ENCODE measurements at regions not wholly inside any gene's neighbourhood (a gene's known extent, or its start where the extent isn't known, plus 50 kb on each side); places are given as distances from the start of the nearest gene placed in this dataset.

DNA sequence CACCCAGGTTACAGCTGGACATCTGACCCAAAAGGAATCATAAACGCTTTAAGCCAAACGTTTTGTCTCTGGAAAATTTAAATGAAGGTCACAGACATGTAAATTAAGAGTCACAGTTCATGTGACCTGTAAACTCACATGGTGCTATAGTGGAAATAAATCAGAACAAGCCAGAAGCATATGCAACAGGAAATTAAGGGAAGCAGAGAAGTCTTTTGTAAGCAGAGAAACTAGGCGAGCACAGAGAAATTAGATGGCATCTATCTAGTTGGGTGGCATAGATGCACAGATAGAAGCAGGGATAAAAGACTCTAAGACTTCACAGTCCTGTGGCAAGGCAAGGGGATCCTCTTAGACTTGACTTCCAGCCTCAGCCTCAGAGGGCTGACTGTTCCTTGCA, 264.8 kb downstream of the GASK1B start:
- no peaks in the 10 kb centered on the region for H3K9me3 Mint-ChIP-seq (ENCODE audit: low read depth, unreplicated experiment)
- no peak for DNase-seq
- no peaks in the 10 kb centered on the region for H3K27me3 Mint-ChIP-seq (ENCODE audit: unreplicated experiment)
- intact Hi-C loops (cut with micrococcal nuclease; ENCODE audit: unreplicated experiment), result no loop called here
- no peaks in the 10 kb centered on the region for H3K36me3 Mint-ChIP-seq (ENCODE audit: insufficient read depth, unreplicated experiment)
- no peak overlapping the region for H3K4me3 Mint-ChIP-seq (ENCODE audit: low read depth, unreplicated experiment)
- TF ChIP-seq, protein P1, sequence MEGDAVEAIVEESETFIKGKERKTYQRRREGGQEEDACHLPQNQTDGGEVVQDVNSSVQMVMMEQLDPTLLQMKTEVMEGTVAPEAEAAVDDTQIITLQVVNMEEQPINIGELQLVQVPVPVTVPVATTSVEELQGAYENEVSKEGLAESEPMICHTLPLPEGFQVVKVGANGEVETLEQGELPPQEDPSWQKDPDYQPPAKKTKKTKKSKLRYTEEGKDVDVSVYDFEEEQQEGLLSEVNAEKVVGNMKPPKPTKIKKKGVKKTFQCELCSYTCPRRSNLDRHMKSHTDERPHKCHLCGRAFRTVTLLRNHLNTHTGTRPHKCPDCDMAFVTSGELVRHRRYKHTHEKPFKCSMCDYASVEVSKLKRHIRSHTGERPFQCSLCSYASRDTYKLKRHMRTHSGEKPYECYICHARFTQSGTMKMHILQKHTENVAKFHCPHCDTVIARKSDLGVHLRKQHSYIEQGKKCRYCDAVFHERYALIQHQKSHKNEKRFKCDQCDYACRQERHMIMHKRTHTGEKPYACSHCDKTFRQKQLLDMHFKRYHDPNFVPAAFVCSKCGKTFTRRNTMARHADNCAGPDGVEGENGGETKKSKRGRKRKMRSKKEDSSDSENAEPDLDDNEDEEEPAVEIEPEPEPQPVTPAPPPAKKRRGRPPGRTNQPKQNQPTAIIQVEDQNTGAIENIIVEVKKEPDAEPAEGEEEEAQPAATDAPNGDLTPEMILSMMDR (IDR thresholded peaks at IDR 0.05; ENCODE audit: unreplicated experiment), result no peak
- CTCF ChIA-PET, result no interaction called here
- H3K4me1 Mint-ChIP-seq (ENCODE audit: low read depth, unreplicated experiment), result no peaks in the 10 kb centered on the region
- BruUV-seq (replicated peaks), result no TSS peak
- H3K27ac Mint-ChIP-seq (ENCODE audit: unreplicated experiment), result no peak overlapping the region

DNA sequence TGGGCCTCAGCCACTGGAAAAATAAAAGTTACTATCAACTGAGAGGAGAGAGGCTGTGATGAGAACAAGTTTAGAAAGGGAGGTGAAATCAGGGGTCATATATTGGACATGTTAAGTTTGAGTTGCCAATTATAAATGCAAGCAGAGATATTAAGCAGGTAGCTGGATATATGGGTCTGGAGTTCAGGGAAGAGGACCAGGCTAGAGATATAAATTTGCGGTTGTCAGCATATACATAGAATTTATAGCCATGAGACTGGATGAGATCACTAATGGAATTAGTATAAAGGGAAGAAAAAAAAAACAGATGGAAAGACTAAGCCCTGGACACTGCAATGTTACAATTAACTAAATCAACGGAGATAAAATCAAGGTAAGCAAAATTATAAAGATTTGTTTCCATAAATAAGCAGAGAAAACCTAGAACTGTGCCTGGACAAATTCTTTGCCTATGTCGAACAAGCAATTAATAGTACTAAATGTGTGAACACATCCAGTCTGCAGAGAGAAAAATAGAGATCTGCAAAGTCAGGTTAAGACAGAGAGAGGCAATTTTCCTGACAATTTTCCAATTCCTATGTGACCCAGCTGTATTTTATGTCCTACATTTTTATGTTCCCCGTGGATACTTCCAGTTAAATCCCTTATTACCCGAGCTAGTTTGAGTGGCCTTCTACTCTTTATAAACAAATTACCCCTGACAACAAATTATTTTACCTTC, 265.4 kb downstream of the GASK1B start:
- TF ChIP-seq, protein P1 (IDR thresholded peaks at IDR 0.05; ENCODE audit: unreplicated experiment), result no peak
- H3K27me3 Mint-ChIP-seq (ENCODE audit: unreplicated experiment), result no peaks in the 10 kb centered on the region
- no peak for DNase-seq
- CTCF ChIA-PET, result no interaction called here
- no TSS peak for BruUV-seq (replicated peaks)
- no peak overlapping the region for H3K27ac Mint-ChIP-seq (ENCODE audit: unreplicated experiment)
- no peaks in the 10 kb centered on the region for H3K36me3 Mint-ChIP-seq (ENCODE audit: insufficient read depth, unreplicated experiment)
- H3K4me1 Mint-ChIP-seq (ENCODE audit: low read depth, unreplicated experiment), result no peaks in the 10 kb centered on the region
- no peaks in the 10 kb centered on the region for H3K9me3 Mint-ChIP-seq (ENCODE audit: low read depth, unreplicated experiment)
- H3K4me3 Mint-ChIP-seq (ENCODE audit: low read depth, unreplicated experiment), result no peak overlapping the region
- intact Hi-C loops (cut with micrococcal nuclease; ENCODE audit: unreplicated experiment), result no loop called here

DNA sequence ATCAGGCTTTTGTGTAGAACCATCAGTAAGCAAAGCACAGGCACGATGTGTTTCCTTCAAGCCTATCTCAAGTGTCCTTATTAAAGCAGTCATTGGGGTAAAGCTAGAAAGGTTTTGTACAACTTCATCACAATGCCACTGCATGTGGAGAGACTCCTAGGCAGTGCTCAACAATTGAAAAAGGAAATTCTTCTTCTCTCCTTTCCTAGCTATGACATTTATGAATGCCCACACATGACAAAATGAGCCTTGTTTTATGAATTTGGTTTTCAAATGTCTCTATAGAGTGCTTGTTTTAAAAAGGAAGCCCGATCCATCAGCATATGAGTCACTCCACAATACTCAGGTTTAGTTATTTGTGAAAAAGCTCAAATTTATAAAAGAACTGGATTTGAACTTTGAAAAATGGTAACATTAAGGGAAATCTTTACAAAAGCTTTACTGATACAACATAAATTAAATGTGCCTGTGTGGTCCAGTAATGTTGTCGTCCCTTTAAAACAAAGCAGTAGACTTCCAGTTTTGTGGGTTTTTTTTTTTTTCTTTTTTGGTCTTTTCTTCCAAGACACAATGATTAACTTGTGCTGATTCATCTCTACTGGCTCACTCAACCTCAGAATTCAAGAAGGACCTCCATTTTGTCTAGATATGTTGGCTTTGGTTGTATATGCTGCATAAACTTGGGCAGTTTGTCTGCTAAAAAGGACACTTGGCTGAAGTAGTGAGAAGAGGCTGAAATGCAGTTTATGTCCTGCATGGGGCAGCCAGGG, 273.8 kb downstream of the GASK1B start:
- intact Hi-C loops (cut with micrococcal nuclease; ENCODE audit: unreplicated experiment), result no loop called here
- Mint-ChIP-seq H3K9me3 (ENCODE audit: low read depth, unreplicated experiment) (no peaks in the 10 kb centered on the region), H3K4me1 (ENCODE audit: low read depth, unreplicated experiment) (no peaks in the 10 kb centered on the region), H3K27me3 (ENCODE audit: unreplicated experiment) (no peaks in the 10 kb centered on the region), H3K4me3 (ENCODE audit: low read depth, unreplicated experiment) (no peak overlapping the region), H3K36me3 (ENCODE audit: insufficient read depth, unreplicated experiment) (no peaks in the 10 kb centered on the region), H3K27ac (ENCODE audit: unreplicated experiment) (no peak overlapping the region)
- BruUV-seq (replicated peaks), result no TSS peak
- TF ChIP-seq, protein P1 (IDR thresholded peaks at IDR 0.05; ENCODE audit: unreplicated experiment), result no peak
- DNase-seq, result no peak
- CTCF ChIA-PET, result interaction anchor here (0.7 kb wide), 2 partner anchors 28 to 1567 kb away, joined by 3 to 4 read pairs; no protein-coding TSS in a partner anchor

DNA sequence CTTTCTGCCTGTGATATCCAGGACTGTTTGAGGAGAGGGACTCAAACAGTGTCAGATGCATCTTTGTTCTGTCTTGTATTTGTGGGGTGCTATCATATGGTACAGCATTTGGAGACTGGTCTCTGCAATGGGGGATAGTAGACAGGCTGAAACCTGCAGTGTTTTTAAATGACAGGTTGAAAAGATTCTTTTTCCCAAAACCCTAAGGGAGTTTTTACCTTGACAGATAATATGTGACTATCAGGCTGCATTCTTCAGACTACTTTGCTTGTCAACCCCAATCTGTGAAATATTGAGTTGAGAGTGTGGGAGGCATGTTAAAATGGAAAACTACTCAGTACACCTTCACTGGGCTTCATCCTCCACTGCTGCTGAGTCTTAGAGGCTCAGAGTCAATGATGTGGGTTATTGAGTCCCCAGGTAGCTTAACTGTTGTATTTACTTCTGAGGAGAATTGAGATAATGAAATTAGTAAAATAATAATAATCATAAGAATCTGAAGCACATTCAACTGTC, 274.9 kb downstream of the GASK1B start:
- Mint-ChIP-seq H3K9me3 (ENCODE audit: low read depth, unreplicated experiment) (no peaks in the 10 kb centered on the region), H3K4me3 (ENCODE audit: low read depth, unreplicated experiment) (no peak overlapping the region), H3K36me3 (ENCODE audit: insufficient read depth, unreplicated experiment) (no peaks in the 10 kb centered on the region), H3K27me3 (ENCODE audit: unreplicated experiment) (no peaks in the 10 kb centered on the region), H3K4me1 (ENCODE audit: low read depth, unreplicated experiment) (no peaks in the 10 kb centered on the region), H3K27ac (ENCODE audit: unreplicated experiment) (no peak overlapping the region)
- TF ChIP-seq, protein P1 (IDR thresholded peaks at IDR 0.05; ENCODE audit: unreplicated experiment), result no peak
- CTCF ChIA-PET, result no interaction called here
- DNase-seq, result no peak
- no TSS peak for BruUV-seq (replicated peaks)
- intact Hi-C loops (cut with micrococcal nuclease; ENCODE audit: unreplicated experiment), result no loop called here

Data from Calu3 (cell line).